Pancreas (tissue), 10 donors: ENCODE measurements at regions not wholly inside any gene's neighbourhood (a gene's known extent, or its start where the extent isn't known, plus 50 kb on each side); places are given as distances from the start of the nearest gene placed in this dataset.

Experiments
- ATAC-seq, 4 donors: fragments of 200-7000 bp; cut with Tn5 transposase; one replicate each; pipeline versions ENCODE4 v1.8.0 to v1.9.1; 2020; ENCODE audit warnings: mild to moderate bottlenecking in 4 of 4, moderate library complexity in 4 of 4
- DNase-seq, 6 donors: peaks; one replicate each; pipeline ENCODE4 v3.0.0-alpha.2; 2020
- FAIRE-seq: peaks from 2 replicates; lab custom pipeline; 2012; peaks lifted over from hg19 to GRCh38; lab: Jason Lieb, UNC
- H3K27ac ChIP-seq, 4 donors: fragments of 200-600 bp; sonication (generic); 1 replicate in 3 of 4; 2 replicates in 1 of 4; pipeline versions ENCODE4 v1.5.0 to v1.8.0; 2020
- H3K27me3 ChIP-seq, 4 donors: fragments of 200-600 bp; one replicate each; pipeline ENCODE4 v1.8.0; 2021
- H3K36me3 ChIP-seq, 3 donors: fragments of 200-600 bp; sonication (generic) in 1 of 3; one replicate each; pipeline versions ENCODE4 v1.5.0 to v1.8.0; 2020 to 2021
- H3K4me1 ChIP-seq, 3 donors: fragments of 200-600 bp; one replicate each; pipeline ENCODE4 v1.8.0; 2021
- H3K4me3 ChIP-seq, 4 donors: fragments of 200-600 bp; sonication (generic) in 2 of 4; one replicate each; pipeline versions ENCODE4 v1.5.0 to v1.8.0; 2020 to 2021
- H3K9me3 ChIP-seq, 4 donors: fragments of 200-600 bp; one replicate each; pipeline ENCODE4 v1.8.0; 2021
- WGBS, 2 donors: extraction: QIAGEN DNeasy Blood & Tissue Kit; methylation state at CpG; one replicate each; pipeline ENCODE4 v1.1.7; 2013; 5-methylcytosine and 5-hydroxymethylcytosine counted together
- intact Hi-C, 3 donors: fragments of 100-400 bp; cut with DNase I; formaldehyde crosslinking; loops; one replicate each; pipeline versions ENCODE4 v1.11.1 to v1.14.2; 2022
- TF ChIP-seq, protein P1 (sequence below), 4 donors: fragments of 200-600 bp; sonication (generic) in 3 of 4; IDR thresholded peaks; one replicate each; pipeline versions ENCODE4 v1.5.0 to v1.8.0; 2021; ENCODE audit warnings: antibody characterized with exemption in 4 of 4
- donor health status: healthy with polysubstance abuse.
- donor health status: DM: no; HTN: no; CAD: no; lungs with moderate emphysema.
- donor health status: DM: no; HTN: no; CAD: no.
- donor health status: control.
- donor health status: control.
- donor health status: Bipolar disorder and iron deficiency.
- donor health status: DM: yes; HTN: yes; CAD: no.
- donor health status: DM: no; HTN: no; CAD: no.
- donor health status: DM: no; HTN: no; CAD: no.
- donor health status: DM: yes; HTN: yes; CAD: no.

DNA sequence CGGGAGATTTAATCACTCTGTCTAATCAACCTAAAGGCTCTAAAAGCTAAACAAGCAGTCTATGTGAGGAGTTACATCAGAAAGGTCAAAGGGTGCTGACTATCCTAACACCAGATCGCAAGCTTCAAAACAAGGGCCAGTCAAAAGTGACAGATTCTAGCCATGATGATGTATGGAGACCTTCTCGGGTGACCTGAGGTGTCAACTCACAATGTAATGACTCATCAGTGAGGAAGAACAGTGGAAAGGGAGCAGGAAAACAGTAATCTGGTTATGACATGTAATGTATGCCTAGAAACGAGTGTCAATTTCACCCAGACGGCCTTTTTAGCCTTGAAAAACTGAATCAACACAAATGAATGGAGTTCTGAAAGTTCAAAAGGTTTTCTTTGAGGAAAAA, 375.3 kb downstream of the IDS start:
- ATAC-seq: no peak
- no peak for DNase-seq
- intact Hi-C loops: no loop called here
- Histone ChIP-seq H3K4me3 (no peak overlapping the region), H3K27ac (no peak overlapping the region), H3K36me3 (no peaks in the 10 kb centered on the region), H3K4me1 (no peaks in the 10 kb centered on the region), H3K9me3 (no peaks in the 10 kb centered on the region), H3K27me3 (peaks cover 0 to 4% (median 1%) of the 10 kb centered on the region in 4 donors)
- no peak for FAIRE-seq
- TF ChIP-seq, protein P1, sequence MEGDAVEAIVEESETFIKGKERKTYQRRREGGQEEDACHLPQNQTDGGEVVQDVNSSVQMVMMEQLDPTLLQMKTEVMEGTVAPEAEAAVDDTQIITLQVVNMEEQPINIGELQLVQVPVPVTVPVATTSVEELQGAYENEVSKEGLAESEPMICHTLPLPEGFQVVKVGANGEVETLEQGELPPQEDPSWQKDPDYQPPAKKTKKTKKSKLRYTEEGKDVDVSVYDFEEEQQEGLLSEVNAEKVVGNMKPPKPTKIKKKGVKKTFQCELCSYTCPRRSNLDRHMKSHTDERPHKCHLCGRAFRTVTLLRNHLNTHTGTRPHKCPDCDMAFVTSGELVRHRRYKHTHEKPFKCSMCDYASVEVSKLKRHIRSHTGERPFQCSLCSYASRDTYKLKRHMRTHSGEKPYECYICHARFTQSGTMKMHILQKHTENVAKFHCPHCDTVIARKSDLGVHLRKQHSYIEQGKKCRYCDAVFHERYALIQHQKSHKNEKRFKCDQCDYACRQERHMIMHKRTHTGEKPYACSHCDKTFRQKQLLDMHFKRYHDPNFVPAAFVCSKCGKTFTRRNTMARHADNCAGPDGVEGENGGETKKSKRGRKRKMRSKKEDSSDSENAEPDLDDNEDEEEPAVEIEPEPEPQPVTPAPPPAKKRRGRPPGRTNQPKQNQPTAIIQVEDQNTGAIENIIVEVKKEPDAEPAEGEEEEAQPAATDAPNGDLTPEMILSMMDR (IDR thresholded peaks at IDR 0.05): no peak
- 14 to 30% methylated on average over 5 of the region's 5 CpGs for WGBS, 2 donors

GRCh38 chrX:149124526-149125108, 380.5 kb downstream of the IDS start:
- no peak overlapping the region for H3K4me3 ChIP-seq
- FAIRE-seq: no peak
- peaks cover 0 to 4% (median 0%) of the 10 kb centered on the region in 4 donors for H3K27me3 ChIP-seq
- intact Hi-C loops: no loop called here
- H3K9me3 ChIP-seq: no peaks in the 10 kb centered on the region
- H3K4me1 ChIP-seq: no peaks in the 10 kb centered on the region
- no peak overlapping the region for H3K27ac ChIP-seq
- H3K36me3 ChIP-seq: no peaks in the 10 kb centered on the region
- TF ChIP-seq, protein P1 (IDR thresholded peaks at IDR 0.05): no peak
- ATAC-seq: no peak
- DNase-seq: no peak
- 69 to 72% methylated on average over 3 of the region's 3 CpGs for WGBS, 2 donors

DNA sequence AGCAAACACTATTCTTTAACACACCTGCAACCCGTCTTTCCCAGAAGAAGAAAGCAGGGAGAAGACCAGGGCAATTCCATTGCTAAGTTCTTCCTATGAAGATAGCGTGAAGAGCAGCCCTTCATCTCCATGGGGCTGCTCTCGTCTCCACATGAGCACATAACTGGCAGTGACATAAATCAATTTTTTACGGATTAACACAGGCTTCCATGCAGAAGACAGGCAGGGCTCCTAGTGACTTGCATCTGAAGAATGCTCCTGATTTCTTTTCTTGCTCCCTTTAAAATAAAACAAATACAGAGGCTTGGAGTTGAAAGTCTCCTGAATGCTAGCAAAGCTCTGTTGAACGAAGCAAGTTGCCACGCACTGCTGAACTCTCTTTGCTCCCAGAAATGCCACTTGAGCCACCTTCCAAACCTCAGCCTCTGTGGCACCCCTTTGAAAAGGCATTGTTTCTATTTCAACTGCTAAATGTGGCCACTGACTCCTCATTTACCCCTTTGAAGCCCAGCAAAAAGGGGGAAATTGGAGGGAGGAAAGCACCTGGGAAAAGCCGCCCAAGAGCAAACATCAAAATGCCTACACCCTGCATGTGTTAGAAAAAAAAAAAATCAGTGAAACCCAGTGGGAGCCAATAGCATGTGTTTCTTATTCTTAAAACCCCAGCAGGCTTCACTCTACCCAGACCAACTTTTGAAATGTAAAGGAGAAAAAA, 383.7 kb downstream of the IDS start:
- FAIRE-seq (no peak), DNase-seq (no peak), ATAC-seq (no peak)
- H3K27me3 ChIP-seq: no peaks in the 10 kb centered on the region
- H3K9me3 ChIP-seq: no peaks in the 10 kb centered on the region
- no peak overlapping the region for H3K27ac ChIP-seq
- intact Hi-C loops: no loop called here
- WGBS, 2 donors: 34 to 36% methylated on average over 7 of the region's 7 CpGs
- TF ChIP-seq, protein P1 (IDR thresholded peaks at IDR 0.05): no peak
- no peak overlapping the region for H3K4me3 ChIP-seq
- H3K4me1 ChIP-seq: no peaks in the 10 kb centered on the region
- H3K36me3 ChIP-seq: no peaks in the 10 kb centered on the region

DNA sequence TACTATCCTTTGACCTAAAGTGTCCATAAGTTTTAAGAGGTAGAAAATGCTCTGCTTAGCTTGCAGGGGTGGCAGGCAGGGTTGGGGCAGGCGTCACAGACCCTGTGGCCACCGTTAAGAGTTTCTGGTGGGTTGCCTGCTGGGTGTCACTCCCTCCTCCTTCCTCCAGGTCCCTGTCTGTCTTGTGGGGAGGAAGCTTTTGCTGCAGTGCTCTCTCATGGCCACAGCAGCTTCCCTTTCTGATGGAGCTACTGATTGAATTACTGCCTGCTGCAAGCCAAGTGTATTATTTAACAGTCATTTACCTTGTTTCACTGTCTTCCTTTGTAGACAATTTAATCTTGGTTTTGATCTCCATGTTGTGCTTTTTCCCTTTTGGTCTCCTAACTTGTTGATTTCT, 384.6 kb downstream of the IDS start:
- DNase-seq: no peak
- no peaks in the 10 kb centered on the region for H3K9me3 ChIP-seq
- FAIRE-seq: no peak
- no peak for ATAC-seq
- TF ChIP-seq, protein P1 (IDR thresholded peaks at IDR 0.05): no peak
- H3K27ac ChIP-seq: no peak overlapping the region
- H3K27me3 ChIP-seq: no peaks in the 10 kb centered on the region
- 12 to 23% methylated on average over 2 of the region's 2 CpGs for WGBS, 2 donors
- intact Hi-C loops: no loop called here
- H3K4me3 ChIP-seq: no peak overlapping the region
- H3K36me3 ChIP-seq: no peaks in the 10 kb centered on the region
- H3K4me1 ChIP-seq: no peaks in the 10 kb centered on the region

- WGBS, 2 donors: 26 to 29% methylated on average over 4 of the region's 4 CpGs
- intact Hi-C loops: no loop called here
- H3K27ac ChIP-seq: no peak overlapping the region
- H3K36me3 ChIP-seq: no peaks in the 10 kb centered on the region
- ATAC-seq: no peak
- no peaks in the 10 kb centered on the region for H3K27me3 ChIP-seq
- H3K4me1 ChIP-seq: no peaks in the 10 kb centered on the region
- FAIRE-seq: no peak
- H3K4me3 ChIP-seq: no peak overlapping the region
- TF ChIP-seq, protein P1 (IDR thresholded peaks at IDR 0.05): no peak
- no peaks in the 10 kb centered on the region for H3K9me3 ChIP-seq
- no peak for DNase-seq
Observed at GRCh38 chrX:149114874-149115273, 390.2 kb downstream of the IDS start.
